DMS79 treated with DMSO at 0.1 percent for 48 hours (cell line): ENCODE measurements at regions not wholly inside any gene's neighbourhood (a gene's known extent, or its start where the extent isn't known, plus 50 kb on each side); places are given as distances from the start of the nearest gene placed in this dataset.

Experiments used
- DNase-seq: peaks from one replicate; lab custom pipeline; 2025; lab: John Stamatoyannopoulos, UW

DNA sequence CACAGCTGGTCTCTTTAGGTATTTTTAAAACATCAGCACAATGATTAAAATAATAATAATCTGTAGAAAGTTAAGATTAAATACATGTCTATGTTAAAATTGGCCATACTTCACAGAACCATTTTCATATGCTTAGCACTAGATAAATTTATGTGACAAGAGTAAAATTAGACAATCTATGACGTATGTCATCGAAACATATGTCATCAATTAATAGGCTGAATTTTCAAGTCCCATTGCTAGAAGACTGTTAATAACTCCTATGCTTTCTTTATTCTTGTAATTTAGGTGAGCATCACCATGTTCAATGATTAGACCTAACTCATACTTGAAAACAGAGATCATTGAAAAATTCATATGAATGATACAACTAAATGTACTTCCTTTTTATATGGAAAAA, 593.3 kb upstream of the KCNMB2 start:
- DNase-seq = no peak

DNA sequence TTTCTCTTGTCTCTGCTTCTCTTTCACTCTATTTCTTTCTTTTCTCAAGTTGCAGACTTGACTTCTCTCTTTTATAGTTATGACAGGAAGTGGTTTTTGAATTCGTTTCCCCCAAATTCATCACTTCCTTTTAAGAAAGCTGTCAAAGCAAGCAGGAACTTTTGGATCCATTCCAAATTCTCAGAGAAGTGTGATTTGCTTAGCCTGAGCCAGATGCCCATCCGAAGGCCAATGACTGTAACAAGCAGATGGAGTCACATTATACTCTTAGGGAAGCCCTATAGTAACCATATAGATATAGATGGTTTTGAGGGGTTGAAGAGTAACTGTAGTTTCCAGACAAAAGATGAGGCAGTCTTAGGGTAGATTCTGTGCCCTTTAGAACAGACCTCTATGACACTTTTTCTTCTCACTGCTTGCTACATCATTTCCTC, 592.0 kb upstream of the KCNMB2 start:
- DNase-seq = no peak

DNA sequence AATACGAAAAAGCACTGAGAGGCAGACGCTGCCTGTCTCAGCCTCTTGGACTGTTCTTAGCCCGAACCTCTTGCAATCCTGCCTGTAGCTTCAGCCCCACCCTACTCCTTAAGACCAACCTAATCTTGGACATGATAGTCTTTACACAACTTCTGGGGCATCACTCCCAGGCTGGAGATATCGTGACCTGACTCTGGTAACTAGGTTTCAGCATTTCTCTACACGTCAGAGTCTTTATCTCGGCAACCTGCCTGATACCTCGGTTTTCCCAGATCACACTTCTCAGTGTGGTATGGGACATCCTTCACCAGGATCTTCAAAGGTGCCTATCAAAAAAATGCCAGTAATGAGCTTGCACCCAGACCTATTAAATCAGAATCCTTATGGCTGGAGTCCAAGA, 590.2 kb upstream of the KCNMB2 start:
- no peak for DNase-seq

DNA sequence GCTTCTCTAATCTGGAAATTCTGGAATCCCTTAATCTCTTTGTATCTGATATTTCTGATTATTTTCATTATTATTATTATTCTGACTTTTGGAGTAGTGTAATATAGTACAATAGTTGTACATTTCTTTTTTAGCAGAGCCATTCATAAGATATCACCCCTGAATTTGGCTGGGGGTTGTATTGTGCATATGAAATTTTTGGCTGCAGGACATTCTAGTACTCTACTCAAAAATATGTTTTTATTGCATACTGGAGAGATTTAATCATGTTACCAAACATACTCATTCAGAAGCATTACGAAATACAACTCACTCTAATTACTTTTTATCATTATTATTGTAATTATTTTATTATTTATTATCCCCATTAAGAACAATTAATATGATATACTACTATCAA, 589.7 kb upstream of the KCNMB2 start:
- no peak for DNase-seq

DNA sequence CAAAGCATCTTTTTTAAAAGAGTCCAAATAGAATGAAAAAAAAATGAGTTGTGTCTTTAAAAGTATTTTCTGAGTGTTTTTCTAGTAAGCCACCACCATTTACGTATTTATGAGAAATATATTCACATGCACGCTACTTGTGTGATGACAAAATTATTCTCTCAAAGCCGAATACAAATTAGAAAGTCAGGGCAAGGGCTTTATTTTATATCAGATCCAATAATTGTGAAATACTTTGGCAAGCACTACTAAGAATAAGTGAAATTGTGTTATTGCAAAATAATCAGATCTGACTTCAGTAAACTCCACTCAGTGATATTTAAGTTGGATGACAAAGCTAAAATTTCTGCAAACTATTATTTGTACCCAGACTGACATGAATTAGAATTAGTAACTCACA, 589.3 kb upstream of the KCNMB2 start:
- DNase-seq = no peak

DNA sequence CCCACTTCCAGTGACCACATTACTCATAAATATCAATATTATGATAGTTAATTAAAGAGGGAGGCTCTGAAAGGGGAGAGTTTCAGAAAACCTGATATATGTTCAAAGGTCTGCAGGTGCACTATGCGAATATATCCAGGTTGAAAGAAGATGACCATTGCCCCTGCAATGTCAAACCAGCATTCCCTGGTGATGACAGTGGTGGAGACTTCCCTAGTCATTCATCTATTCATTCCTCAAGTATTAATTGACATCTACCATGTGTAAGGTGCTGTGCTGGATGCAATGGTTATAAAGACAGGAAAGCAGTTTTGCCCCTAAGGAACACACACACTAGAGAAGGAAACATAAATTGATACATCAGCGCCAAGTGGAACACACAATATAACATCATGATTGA, 588.3 kb upstream of the KCNMB2 start:
- DNase-seq = no peak

DNA sequence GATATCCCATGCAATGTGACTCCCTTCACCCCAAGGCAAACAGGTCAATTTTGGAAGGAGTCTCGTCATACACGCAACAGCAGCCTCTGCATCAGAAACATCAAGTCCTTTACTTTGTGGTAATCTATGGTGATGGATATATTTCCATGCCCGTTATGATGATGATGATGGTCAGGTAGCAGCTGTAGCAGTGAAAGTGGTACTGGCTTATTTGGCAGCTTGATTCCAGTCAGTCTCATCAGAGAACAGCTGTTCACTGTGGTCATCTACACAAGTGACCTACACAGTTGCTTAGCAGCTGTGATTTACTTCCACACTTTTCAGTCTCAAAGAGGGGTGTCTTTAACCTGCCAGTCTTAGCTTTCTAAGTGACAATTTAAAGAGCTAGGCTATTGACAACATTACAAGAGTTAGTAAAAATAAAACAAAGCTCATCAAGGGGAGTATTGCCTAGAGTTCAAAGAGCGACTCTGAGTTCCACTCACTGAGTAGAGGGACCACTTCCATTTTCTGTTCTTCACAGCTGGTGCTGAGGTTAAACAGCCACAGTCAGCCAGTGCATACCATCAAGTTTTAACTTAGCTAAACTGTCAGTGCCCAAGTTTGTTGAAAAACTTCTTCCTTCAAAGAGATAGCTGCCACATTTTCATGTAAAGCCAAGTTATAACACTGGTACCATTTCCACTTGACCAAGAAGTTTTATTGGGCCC, 587.4 kb upstream of the KCNMB2 start:
- no peak for DNase-seq

DNA sequence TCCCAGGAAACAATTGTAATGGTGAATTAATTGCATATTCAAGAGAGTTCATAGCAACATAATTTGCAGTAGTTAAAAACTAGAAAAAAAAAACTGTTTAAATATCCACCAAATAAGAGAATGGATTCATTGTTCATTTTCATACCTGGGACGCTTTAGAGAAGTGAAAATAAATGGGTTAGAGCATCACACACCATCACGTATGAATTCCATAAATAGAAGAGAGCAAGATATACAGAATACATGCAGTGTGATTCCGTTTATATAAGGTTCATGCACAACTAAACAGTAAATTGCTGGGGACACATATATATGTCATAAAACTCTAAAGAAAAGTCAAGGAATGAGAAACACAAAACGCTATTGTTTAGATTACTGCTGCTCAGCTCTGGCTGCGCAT, 577.0 kb upstream of the KCNMB2 start:
- DNase-seq = no peak

DNA sequence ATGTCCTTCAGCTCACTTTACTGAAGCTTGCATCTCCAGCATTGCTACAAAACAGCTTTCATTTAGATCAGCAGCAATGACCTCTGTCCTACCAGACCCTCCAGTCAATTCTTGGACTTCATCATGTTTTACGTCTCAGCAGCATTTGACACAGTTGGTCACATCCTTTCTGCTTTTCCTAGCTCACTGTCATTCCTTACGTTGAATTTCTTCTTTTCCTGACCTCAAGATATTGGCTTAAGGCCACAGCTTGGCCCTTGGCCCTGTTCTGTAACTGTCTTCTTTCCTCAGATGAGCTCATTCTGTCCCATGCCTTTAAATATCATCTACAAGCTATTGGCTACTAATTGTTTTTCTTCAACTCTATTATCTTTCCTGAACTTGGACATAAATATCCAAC, 576.2 kb upstream of the KCNMB2 start:
- no peak for DNase-seq

DNA sequence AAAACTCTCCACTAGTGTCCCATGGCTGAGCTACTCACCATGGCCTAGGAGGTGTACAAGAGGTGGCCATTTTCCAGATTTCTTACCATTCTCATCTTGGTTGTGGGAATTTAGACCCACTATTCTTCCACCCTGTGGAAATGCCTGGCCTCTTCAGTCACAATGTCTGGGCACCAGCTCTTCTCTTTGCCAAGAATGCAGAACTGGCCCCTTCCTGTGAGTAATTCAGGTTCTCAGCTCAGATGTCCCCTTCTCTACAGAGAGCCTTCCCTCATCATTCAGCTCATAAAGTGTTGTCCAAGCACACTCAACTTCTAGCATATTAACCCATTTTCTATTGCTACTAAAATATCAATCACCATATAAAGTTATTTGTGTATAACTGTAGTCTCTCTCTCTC, 575.5 kb upstream of the KCNMB2 start:
- no peak for DNase-seq

DNA sequence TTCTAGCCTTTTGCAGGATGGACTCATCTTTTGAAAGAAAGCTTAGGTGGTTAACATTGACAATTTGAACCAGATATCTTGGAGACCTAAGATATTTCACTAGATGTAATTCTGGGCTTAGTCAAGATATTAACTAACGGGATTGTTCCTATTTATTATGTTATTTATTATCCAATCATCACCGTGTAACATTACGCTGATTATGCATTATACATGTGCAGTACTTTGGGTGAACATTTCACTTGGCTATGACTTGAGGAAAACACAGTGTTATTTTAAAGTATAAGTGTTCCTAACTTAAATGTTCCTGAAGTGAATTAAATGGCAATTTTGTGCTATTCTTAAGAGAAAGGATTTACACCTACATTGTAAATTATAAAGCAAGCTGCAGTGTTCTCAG, 574.5 kb upstream of the KCNMB2 start:
- peak; percentile 4 for DNase-seq

DNA sequence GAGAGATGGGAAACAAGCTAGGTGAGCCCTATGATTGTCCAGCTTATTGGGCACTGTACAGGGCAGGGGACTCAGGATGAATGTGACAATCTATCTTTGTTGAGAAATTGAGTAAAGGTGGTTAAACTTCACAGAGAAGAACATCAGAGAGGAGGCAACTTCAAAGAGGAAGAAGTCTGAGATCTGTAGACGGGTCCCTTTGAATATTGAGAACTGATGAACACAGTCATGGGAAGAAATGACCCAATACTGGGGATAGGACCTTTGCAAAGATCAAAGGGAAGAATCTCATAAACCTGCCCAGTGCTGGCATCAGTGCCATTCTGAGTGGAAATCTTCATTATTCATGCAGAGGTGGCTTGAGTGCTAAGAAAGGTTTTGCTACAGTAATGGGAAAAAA, 569.7 kb upstream of the KCNMB2 start:
- no peak for DNase-seq

DNA sequence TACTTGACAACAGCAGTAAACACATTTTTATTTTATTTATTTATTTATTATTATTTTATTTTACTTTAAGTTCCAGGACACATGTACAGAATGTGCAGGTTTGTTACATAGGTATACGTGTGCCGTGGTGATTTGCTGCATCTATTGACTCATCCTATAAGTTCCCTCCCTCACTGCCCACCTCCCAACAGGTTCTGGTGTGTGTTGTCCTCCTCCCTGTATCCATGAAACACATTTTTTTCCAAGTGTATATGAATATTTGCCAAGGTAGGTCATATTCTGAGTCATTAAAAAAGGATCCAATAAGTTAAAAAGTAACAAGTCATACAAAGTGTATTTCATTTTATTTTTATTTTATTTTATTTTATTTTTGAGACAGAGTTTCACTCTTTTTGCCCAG, 567.3 kb upstream of the KCNMB2 start:
- DNase-seq = no peak

DNA sequence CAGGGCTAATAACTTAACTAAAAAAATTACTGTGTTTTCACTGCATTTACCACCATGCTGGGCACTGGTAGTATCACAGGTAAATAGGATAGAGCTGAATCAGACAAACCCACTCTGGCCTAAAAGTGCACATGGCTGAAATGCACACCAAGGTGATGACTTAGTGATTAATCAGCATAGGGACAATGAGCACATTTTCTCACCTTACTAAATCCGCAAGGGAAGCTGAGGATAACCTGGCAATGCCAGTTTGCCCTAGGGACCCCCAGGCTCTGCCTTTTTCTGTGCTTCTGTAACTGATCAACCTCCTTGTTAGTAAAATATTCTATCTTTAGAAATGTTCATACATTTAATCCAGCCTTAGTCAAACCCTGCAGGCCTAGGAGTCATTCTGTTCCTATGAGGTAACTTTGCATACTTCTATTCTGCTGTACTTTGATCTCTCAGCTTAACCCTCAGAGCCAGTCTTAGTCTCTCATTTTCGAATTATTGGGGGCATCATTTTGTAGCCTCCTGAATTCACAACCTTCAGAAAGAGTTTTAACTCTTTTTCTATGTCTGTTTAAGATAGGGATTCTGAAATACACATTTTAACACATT, 562.9 kb upstream of the KCNMB2 start:
- no peak for DNase-seq

DNA sequence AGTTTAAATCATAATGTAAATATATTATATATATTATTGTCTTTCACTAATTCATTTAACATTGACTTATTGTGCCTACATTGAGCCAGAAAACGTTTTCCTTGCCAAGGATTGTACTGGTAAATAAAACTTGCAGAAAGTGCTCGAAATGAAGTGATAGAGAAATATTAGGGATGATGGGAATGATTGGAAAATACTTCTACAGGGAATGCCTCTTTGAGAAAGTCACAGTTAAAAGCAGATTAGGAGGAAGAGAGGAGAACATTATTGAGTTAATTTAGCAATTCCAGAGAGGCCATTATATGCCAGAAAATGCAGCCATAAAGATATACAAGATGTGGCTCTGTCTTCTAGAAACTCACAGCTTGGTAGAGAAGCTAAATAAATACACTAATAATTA, 560.0 kb upstream of the KCNMB2 start:
- DNase-seq = no peak

DNA sequence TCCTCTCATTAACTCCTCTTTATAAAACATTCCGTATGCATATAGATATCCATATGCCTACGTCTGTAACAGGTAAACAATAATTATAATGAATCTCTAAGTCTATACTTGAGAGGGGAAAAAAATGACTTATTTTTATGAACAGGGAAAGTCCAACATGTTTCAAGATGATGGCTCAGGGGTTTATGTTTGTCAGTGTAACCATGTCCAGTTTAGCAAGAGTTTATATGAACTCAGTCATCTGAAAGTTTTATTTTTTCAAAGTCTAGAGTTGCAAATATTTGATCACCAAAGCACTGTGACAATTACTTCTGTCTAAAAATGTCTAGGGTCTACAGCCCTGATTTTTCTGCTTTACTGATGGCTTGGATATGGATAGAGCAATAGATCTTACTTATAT, 559.4 kb upstream of the KCNMB2 start:
- DNase-seq = no peak

DNA sequence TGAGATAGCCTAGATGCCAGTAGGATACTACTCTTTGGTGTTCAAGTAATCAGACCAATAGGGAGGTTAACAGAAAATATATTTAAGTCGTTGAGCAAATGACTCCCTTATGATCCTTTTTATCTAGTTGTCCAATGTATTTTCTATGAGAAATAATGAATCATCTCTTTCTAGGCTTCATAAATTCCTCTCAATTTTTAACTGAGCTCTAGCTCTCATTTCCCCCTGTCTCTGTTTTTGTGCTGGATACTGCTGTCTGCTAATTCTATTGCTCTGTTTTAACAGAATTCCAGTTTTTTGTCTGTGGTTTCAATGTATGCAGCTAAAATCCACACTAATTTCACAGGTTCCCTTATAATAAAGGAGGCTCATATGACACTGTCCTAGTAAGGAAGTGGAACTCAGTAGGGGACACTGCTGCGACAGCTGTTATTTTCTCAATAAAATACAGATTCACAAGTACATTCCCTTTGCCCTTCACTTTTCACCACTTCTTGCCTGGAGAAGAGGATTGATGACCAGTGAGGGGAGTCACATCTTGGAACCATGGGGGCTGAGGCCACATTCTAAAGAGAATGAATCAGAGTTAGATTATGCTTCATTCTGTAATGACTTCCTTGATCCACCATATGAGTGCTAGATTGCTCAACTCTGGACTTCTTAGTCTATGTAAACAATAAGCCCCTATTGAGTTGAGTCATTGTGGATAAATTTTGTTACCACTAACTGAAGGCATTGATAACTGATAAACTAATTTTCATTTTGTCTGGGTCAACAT, 558.7 kb upstream of the KCNMB2 start:
- no peak for DNase-seq

DNA sequence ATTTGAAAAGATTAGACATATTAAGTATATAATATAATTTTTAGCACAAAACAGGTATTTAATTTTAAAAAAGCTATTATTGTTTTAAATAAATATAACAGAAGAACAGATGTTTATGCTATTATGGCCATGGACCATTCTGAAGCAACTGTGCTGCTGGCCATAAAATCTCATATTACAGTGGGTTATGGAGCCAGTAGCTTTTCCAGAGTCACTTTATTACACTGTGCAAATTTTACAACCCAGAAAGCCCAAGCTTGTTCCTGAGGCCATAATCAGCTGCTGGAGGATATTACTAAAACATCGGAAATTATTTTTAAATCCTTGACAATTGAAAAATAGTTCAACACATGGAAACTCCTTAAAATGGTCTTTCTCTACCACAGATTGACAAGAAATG, 557.3 kb upstream of the KCNMB2 start:
- DNase-seq = no peak

DNA sequence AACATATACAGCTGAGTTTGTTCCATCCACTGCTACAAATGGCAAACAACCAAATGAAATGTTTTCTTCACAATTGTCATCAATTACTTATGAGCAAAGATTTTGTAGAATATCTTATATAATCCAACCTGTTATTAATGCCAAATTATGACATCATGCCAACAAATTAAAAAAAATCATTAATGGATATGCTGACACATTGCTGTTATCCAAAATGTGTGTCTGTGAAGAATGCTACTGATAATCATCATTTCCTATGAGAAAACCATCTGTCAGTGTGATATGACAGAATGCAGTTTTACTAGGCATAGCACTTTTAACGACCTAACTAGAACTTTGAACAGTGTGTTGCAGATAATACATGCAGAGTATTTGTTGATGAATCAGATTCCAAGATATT, 556.5 kb upstream of the KCNMB2 start:
- DNase-seq = no peak

DNA sequence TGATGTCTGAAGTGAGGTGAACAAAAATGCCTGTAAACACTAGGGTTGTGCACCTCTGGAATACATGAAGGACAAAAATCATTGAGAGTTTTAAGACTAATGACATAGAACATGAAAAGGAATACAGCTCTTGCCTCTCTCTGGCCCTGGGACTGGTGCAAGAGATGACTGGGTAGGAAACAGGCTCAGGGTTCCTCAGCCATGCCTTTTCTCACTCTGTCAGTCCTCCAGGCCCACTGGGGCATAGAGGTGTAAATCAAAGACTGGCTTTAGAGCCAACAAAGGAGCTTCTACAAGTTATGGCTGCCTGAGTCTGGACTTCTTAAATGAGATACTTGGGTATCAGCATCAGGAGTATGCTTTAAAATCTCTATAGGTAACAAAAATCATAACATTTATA, 554.7 kb upstream of the KCNMB2 start:
- no peak for DNase-seq

DNA sequence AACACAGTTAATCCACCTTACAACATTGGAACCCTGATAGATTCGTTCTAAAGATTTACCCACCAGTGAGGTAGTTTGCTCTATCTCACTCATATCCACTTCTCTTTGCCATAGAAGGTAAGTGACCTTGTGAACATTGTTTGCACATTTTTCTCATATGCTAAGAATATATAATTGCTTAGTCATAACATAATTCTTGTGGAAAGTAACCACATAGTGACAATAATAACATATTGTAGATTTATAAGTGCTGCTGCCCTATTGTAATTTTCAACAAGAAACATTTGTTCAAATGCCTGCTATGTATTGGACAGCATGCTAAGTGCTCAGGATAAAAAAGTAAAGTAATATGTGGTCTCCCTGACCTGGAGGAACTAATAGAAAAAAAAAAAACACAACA, 554.2 kb upstream of the KCNMB2 start:
- DNase-seq = no peak

DNA sequence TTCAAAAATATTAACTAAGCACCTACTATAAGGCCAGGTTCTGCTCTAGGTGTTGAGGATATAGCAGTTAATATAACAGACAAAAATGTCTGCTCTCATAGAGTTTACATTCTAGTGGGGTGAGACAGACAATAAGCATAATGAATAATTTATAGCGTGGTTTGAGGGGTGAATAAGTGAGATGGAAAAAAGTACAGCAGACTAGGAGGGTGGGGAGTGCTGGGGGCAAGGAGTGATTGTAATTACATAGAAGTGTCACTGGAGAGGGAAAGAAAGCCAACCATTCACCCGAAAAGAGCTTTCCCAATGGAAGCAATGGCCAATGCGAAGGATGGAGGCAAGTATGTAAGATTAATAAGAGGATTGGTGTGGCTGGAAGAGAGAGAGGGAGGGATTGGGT, 552.9 kb upstream of the KCNMB2 start:
- DNase-seq = no peak
